GM23338 (cell line): ENCODE measurements at regions not wholly inside any gene's neighbourhood (a gene's known extent, or its start where the extent isn't known, plus 50 kb on each side); places are given as distances from the start of the nearest gene placed in this dataset.

Experiments
- EZH2phosphoT487 ChIP-seq: fragments of 200-600 bp; sonication (generic); IDR thresholded peaks from one replicate; pipeline ENCODE4 v1.8.1; 2018; ENCODE audit warnings: antibody characterized with exemption; ENCODE audit not compliant: unreplicated experiment
- JUNB ChIP-seq: IDR thresholded peaks from one replicate; pipeline ENCODE4 v1.6.1; 2016; ENCODE audit warnings: antibody characterized with exemption; ENCODE audit not compliant: unreplicated experiment
- NANOG ChIP-seq: IDR thresholded peaks from 2 replicates; pipeline ENCODE4 v1.6.1; 2016; ENCODE audit warnings: antibody characterized with exemption, borderline replicate concordance
- POLR2AphosphoS5 ChIP-seq: IDR thresholded peaks from 2 replicates; pipeline ENCODE4 v1.6.1; 2016; ENCODE audit warnings: antibody characterized with exemption, low read depth
- TF ChIP-seq, protein P1 (sequence below): fragments of 250-450 bp; sonication (Bioruptor Pico); IDR thresholded peaks from 2 replicates; pipeline ENCODE4 v1.5.0; 2020; ENCODE audit warnings: mild to moderate bottlenecking, moderate library complexity
- TF ChIP-seq, protein P2 (sequence below), 2 experiments: fragments of 200-600 bp in 1 of 2; sonication (generic) in 1 of 2; conservative IDR thresholded peaks; 2 replicates each; pipeline versions ENCODE4 v1.5.1 to v1.6.1; 2016 to 2017; ENCODE audit warnings: antibody characterized with exemption in 2 of 2, low read depth in 2 of 2, mild to moderate bottlenecking in 2 of 2, moderate library complexity in 1 of 2
- TF ChIP-seq, protein P3 (sequence below): IDR thresholded peaks from one replicate; pipeline ENCODE4 v1.6.1; 2018; ENCODE audit warnings: antibody characterized with exemption; ENCODE audit not compliant: unreplicated experiment

DNA sequence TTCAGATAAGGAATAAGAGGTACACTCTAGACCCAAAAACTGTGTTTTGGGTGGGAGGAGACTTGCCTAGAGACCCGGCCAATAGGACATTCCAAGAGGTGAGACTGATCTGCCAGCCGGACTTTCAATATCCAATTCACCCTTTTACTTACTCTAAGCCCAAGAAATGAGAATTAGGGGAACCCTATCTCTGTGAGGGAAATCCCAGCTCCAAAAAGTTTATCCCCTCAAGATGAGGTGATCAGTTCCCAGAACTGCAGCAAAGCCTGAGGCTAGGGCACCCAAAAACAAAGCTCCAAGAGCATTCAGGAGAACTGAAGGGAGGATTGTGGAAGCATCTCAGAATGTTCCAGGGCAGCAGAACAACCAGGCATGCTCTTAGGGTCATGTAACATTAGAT is 251.7 kb downstream of the PTTG2 start (continued):
- TF ChIP-seq, protein P1, sequence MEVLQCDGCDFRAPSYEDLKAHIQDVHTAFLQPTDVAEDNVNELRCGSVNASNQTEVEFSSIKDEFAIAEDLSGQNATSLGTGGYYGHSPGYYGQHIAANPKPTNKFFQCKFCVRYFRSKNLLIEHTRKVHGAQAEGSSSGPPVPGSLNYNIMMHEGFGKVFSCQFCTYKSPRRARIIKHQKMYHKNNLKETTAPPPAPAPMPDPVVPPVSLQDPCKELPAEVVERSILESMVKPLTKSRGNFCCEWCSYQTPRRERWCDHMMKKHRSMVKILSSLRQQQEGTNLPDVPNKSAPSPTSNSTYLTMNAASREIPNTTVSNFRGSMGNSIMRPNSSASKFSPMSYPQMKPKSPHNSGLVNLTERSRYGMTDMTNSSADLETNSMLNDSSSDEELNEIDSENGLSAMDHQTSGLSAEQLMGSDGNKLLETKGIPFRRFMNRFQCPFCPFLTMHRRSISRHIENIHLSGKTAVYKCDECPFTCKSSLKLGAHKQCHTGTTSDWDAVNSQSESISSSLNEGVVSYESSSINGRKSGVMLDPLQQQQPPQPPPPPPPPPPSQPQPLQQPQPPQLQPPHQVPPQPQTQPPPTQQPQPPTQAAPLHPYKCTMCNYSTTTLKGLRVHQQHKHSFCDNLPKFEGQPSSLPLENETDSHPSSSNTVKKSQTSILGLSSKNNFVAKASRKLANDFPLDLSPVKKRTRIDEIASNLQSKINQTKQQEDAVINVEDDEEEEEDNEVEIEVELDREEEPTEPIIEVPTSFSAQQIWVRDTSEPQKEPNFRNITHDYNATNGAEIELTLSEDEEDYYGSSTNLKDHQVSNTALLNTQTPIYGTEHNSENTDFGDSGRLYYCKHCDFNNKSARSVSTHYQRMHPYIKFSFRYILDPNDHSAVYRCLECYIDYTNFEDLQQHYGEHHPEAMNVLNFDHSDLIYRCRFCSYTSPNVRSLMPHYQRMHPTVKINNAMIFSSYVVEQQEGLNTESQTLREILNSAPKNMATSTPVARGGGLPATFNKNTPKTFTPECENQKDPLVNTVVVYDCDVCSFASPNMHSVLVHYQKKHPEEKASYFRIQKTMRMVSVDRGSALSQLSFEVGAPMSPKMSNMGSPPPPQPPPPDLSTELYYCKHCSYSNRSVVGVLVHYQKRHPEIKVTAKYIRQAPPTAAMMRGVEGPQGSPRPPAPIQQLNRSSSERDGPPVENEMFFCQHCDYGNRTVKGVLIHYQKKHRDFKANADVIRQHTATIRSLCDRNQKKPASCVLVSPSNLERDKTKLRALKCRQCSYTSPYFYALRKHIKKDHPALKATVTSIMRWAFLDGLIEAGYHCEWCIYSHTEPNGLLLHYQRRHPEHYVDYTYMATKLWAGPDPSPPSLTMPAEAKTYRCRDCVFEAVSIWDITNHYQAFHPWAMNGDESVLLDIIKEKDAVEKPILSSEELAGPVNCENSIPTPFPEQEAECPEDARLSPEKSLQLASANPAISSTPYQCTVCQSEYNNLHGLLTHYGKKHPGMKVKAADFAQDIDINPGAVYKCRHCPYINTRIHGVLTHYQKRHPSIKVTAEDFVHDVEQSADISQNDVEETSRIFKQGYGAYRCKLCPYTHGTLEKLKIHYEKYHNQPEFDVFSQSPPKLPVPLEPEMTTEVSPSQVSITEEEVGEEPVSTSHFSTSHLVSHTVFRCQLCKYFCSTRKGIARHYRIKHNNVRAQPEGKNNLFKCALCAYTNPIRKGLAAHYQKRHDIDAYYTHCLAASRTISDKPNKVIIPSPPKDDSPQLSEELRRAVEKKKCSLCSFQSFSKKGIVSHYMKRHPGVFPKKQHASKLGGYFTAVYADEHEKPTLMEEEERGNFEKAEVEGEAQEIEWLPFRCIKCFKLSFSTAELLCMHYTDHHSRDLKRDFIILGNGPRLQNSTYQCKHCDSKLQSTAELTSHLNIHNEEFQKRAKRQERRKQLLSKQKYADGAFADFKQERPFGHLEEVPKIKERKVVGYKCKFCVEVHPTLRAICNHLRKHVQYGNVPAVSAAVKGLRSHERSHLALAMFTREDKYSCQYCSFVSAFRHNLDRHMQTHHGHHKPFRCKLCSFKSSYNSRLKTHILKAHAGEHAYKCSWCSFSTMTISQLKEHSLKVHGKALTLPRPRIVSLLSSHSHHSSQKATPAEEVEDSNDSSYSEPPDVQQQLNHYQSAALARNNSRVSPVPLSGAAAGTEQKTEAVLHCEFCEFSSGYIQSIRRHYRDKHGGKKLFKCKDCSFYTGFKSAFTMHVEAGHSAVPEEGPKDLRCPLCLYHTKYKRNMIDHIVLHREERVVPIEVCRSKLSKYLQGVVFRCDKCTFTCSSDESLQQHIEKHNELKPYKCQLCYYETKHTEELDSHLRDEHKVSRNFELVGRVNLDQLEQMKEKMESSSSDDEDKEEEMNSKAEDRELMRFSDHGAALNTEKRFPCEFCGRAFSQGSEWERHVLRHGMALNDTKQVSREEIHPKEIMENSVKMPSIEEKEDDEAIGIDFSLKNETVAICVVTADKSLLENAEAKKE, result no peak
- TF ChIP-seq NANOG (no peak), POLR2AphosphoS5 (no peak), JUNB (no peak), EZH2phosphoT487 (no peak)
- TF ChIP-seq, protein P2, sequence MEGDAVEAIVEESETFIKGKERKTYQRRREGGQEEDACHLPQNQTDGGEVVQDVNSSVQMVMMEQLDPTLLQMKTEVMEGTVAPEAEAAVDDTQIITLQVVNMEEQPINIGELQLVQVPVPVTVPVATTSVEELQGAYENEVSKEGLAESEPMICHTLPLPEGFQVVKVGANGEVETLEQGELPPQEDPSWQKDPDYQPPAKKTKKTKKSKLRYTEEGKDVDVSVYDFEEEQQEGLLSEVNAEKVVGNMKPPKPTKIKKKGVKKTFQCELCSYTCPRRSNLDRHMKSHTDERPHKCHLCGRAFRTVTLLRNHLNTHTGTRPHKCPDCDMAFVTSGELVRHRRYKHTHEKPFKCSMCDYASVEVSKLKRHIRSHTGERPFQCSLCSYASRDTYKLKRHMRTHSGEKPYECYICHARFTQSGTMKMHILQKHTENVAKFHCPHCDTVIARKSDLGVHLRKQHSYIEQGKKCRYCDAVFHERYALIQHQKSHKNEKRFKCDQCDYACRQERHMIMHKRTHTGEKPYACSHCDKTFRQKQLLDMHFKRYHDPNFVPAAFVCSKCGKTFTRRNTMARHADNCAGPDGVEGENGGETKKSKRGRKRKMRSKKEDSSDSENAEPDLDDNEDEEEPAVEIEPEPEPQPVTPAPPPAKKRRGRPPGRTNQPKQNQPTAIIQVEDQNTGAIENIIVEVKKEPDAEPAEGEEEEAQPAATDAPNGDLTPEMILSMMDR (conservative IDR thresholded peaks at IDR 0.05; ENCODE audit: low read depth in 2 of 2), result no peak
- TF ChIP-seq, protein P3, sequence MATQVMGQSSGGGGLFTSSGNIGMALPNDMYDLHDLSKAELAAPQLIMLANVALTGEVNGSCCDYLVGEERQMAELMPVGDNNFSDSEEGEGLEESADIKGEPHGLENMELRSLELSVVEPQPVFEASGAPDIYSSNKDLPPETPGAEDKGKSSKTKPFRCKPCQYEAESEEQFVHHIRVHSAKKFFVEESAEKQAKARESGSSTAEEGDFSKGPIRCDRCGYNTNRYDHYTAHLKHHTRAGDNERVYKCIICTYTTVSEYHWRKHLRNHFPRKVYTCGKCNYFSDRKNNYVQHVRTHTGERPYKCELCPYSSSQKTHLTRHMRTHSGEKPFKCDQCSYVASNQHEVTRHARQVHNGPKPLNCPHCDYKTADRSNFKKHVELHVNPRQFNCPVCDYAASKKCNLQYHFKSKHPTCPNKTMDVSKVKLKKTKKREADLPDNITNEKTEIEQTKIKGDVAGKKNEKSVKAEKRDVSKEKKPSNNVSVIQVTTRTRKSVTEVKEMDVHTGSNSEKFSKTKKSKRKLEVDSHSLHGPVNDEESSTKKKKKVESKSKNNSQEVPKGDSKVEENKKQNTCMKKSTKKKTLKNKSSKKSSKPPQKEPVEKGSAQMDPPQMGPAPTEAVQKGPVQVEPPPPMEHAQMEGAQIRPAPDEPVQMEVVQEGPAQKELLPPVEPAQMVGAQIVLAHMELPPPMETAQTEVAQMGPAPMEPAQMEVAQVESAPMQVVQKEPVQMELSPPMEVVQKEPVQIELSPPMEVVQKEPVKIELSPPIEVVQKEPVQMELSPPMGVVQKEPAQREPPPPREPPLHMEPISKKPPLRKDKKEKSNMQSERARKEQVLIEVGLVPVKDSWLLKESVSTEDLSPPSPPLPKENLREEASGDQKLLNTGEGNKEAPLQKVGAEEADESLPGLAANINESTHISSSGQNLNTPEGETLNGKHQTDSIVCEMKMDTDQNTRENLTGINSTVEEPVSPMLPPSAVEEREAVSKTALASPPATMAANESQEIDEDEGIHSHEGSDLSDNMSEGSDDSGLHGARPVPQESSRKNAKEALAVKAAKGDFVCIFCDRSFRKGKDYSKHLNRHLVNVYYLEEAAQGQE, result no peak
